Neuronal stem cell (in vitro differentiated cells): ENCODE measurements at regions not wholly inside any gene's neighbourhood (a gene's known extent, or its start where the extent isn't known, plus 50 kb on each side); places are given as distances from the start of the nearest gene placed in this dataset.

ENCODE experiments used
- DNase-seq: peaks from one replicate; pipeline ENCODE4 v3.0.0-alpha.2; 2013; ENCODE audit warnings: low spot score
- H2AFZ ChIP-seq: one replicate; pipeline ENCODE4 v1.6.1; 2013; ENCODE audit warnings: mild to moderate bottlenecking, low read length, inconsistent platforms
- H2AK5ac ChIP-seq: 2 replicates; pipeline ENCODE4 v1.6.1; 2013; ENCODE audit warnings: low read depth, mild to moderate bottlenecking, inconsistent platforms, low read length, moderate library complexity, mixed read lengths
- H2BK120ac ChIP-seq: 2 replicates; pipeline ENCODE4 v1.6.1; 2013; ENCODE audit warnings: low read depth, mild to moderate bottlenecking, inconsistent platforms, low read length, moderate library complexity, mixed read lengths
- H2BK12ac ChIP-seq: one replicate; pipeline ENCODE4 v1.6.1; 2013; ENCODE audit warnings: low read length, inconsistent platforms
- H2BK15ac ChIP-seq: 2 replicates; pipeline ENCODE4 v1.6.1; 2013; ENCODE audit warnings: mild to moderate bottlenecking, low read length, inconsistent platforms, mixed read lengths
- H2BK5ac ChIP-seq: one replicate; pipeline ENCODE4 v1.6.1; 2013; ENCODE audit warnings: inconsistent platforms, mild to moderate bottlenecking, low read length, moderate library complexity
- H3K14ac ChIP-seq: one replicate; pipeline ENCODE4 v1.6.1; 2013; ENCODE audit warnings: low read length, inconsistent platforms
- H3K18ac ChIP-seq: 2 replicates; pipeline ENCODE4 v1.6.1; 2013; ENCODE audit warnings: low read length, inconsistent platforms
- H3K23ac ChIP-seq: 2 replicates; pipeline ENCODE4 v1.6.1; 2013; ENCODE audit warnings: low read depth, mild to moderate bottlenecking, mixed read lengths, low read length, inconsistent platforms; ENCODE audit not compliant: poor library complexity
- H3K27ac ChIP-seq: replicated peaks from 3 replicates; pipeline ENCODE4 v1.5.1; 2013; ENCODE audit warnings: low read length, inconsistent platforms
- H3K27me3 ChIP-seq, 3 experiments: 2 replicates each; pipeline ENCODE4 v1.6.1; 2013; ENCODE audit warnings: low read length in 3 of 3, mild to moderate bottlenecking in 2 of 3, inconsistent platforms in 1 of 3, low read depth in 1 of 3, mixed read lengths in 1 of 3, moderate library complexity in 1 of 3; ENCODE audit not compliant: control insufficient read depth in 3 of 3, insufficient read depth in 3 of 3
- H3K36me3 ChIP-seq, 2 donors: replicated peaks in 1 of 2; 2 replicates each; pipeline ENCODE4 v1.6.1; 2013; ENCODE audit warnings: low read length in 2 of 2; ENCODE audit not compliant: control insufficient read depth in 2 of 2, insufficient read depth in 2 of 2
- H3K4ac ChIP-seq: 2 replicates; pipeline ENCODE4 v1.6.1; 2013; ENCODE audit warnings: inconsistent platforms, mild to moderate bottlenecking, low read length, moderate library complexity
- H3K4me1 ChIP-seq, 2 donors: 1 replicate in 1 of 2; 2 replicates in 1 of 2; pipeline ENCODE4 v1.6.1; 2013; ENCODE audit warnings: low read length in 2 of 2, low read depth in 1 of 2; ENCODE audit not compliant: control insufficient read depth in 2 of 2, insufficient read depth in 1 of 2
- H3K4me2 ChIP-seq: one replicate; pipeline ENCODE4 v1.6.1; 2013; ENCODE audit warnings: mild to moderate bottlenecking, low read length, inconsistent platforms; ENCODE audit not compliant: insufficient read depth, poor library complexity, severe bottlenecking
- H3K4me3 ChIP-seq, 2 donors: 2 replicates each; pipeline ENCODE4 v1.5.1; 2013; ENCODE audit warnings: low read length in 2 of 2, mild to moderate bottlenecking in 2 of 2, inconsistent platforms in 1 of 2, moderate library complexity in 1 of 2
- H3K79me1 ChIP-seq: one replicate; pipeline ENCODE4 v1.6.1; 2013; ENCODE audit warnings: low read depth, mild to moderate bottlenecking, inconsistent platforms, low read length, moderate library complexity
- H3K9ac ChIP-seq: one replicate; pipeline ENCODE4 v1.6.1; 2013; ENCODE audit warnings: mild to moderate bottlenecking, low read depth, low read length, inconsistent platforms; ENCODE audit not compliant: poor library complexity
- H3K9me3 ChIP-seq, 2 donors: replicated peaks in 1 of 2; 2 replicates each; pipeline versions ENCODE3 to v1.6.1; 2013; ENCODE audit warnings: low read length in 2 of 2, mild to moderate bottlenecking in 2 of 2, inconsistent platforms in 1 of 2, low read depth in 1 of 2, mixed read lengths in 1 of 2, moderate library complexity in 1 of 2; ENCODE audit not compliant: control insufficient read depth in 2 of 2, insufficient read depth in 1 of 2
- H4K8ac ChIP-seq: one replicate; pipeline ENCODE4 v1.6.1; 2013; ENCODE audit warnings: low read depth, mild to moderate bottlenecking, inconsistent platforms, low read length, moderate library complexity
- H4K91ac ChIP-seq: one replicate; pipeline ENCODE4 v1.6.1; 2013; ENCODE audit warnings: low read length, low read depth, mild to moderate bottlenecking, inconsistent platforms; ENCODE audit not compliant: poor library complexity
- WGBS, 2 donors: extraction: QIAGEN DNeasy Blood & Tissue Kit; methylation state at CpG; one replicate each; pipeline ENCODE4 v1.1.7; 2013; ENCODE audit warnings: missing lambda C conversion rate in 2 of 2, mixed read lengths in 1 of 2; ENCODE audit not compliant: insufficient read length in 2 of 2, insufficient replicate concordance in 1 of 2; ENCODE audit errors: extremely low coverage in 2 of 2; 5-methylcytosine and 5-hydroxymethylcytosine counted together

DNA sequence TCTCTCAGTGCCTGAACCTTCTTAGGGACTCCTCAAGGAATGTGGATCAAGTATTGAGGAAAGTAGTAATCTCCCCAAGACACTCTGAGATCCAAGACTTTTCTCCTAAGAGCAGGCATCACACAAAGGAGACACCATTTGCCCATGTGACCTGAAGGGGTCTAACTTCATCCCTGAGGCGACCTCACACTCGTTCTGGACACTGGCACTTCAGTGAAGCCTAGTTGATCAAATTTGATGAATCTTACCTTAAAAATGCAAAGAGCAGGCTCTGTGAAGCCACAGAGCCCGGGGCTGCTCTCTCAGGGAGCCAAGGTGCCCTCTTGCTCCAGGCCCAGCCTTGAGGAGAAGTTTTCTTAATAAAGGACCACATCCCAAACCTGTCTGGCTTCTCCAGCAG lies 64.3 kb downstream of the SCN11A start:
- Histone ChIP-seq H3K4me1 (peaks cover 3 to 12% of the 10 kb centered on the region in 2 donors), H3K4me3 (no peak overlapping the region)
- WGBS, 2 donors = no CpG with 5 or more reads among the region's 3 CpGs

DNA sequence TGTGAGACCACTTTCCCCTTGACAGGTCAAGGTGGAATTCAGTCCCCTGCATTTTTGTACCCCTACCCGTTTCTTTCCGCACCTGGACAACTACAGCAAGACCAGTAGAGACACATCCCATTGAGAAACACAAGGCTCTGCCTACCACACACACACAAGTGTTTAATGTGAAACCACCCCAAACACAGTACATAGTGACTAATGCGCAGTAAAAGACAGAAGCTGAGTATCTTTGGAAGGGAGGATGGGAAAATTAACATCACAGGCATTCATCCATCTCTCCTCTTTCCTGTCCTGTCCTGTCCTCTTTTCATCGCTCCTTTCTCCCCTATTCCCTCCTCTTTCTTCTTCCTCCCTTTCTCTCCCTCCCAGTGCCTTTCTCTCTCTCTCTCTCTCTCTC lies 64.8 kb downstream of the SCN11A start:
- no peak overlapping the region for H2AK5ac ChIP-seq
- no peaks in the 10 kb centered on the region for H3K36me3 ChIP-seq
- H2BK15ac ChIP-seq = no peak overlapping the region
- H3K27me3 ChIP-seq = peaks cover 0 to 5% (median 0%) of the 10 kb centered on the region in 3 experiments
- no peak overlapping the region for H4K91ac ChIP-seq
- H3K4me1 ChIP-seq = peaks cover 3 to 12% of the 10 kb centered on the region in 2 donors
- no peaks in the 10 kb centered on the region for H3K79me1 ChIP-seq
- H3K18ac ChIP-seq = no peak overlapping the region
- H2AFZ ChIP-seq = no peak overlapping the region
- H4K8ac ChIP-seq = no peak overlapping the region
- H2BK12ac ChIP-seq = no peak overlapping the region
- H3K4me2 ChIP-seq = no peak overlapping the region
- no peak overlapping the region for H2BK120ac ChIP-seq
- no peak overlapping the region for H3K23ac ChIP-seq
- no peak overlapping the region for H3K27ac ChIP-seq
- no peak for DNase-seq
- H3K9me3 ChIP-seq = peaks cover 0 to 1% of the 10 kb centered on the region in 2 donors
- no CpG with 5 or more reads among the region's 4 CpGs for WGBS, 2 donors
- no peak overlapping the region for H3K9ac ChIP-seq
- no peak overlapping the region for H3K14ac ChIP-seq
- H2BK5ac ChIP-seq = no peak overlapping the region
- no peak overlapping the region for H3K4ac ChIP-seq
- no peak overlapping the region for H3K4me3 ChIP-seq

More for the DNA sequence above, 64.3 kb downstream of the SCN11A start:
- Histone ChIP-seq H4K8ac (no peak overlapping the region), H2BK5ac (no peak overlapping the region), H2BK15ac (no peak overlapping the region), H3K27me3 (peaks cover 0 to 5% (median 0%) of the 10 kb centered on the region in 3 experiments), H3K9me3 (peaks cover 0 to 1% of the 10 kb centered on the region in 2 donors), H3K4ac (no peak overlapping the region), H2AFZ (no peak overlapping the region), H3K4me2 (no peak overlapping the region), H3K79me1 (no peaks in the 10 kb centered on the region), H2BK120ac (no peak overlapping the region), H2BK12ac (no peak overlapping the region), H4K91ac (no peak overlapping the region), H3K23ac (no peak overlapping the region), H3K36me3 (no peaks in the 10 kb centered on the region), H2AK5ac (peak overlapping the region; percentile 1), H3K14ac (no peak overlapping the region), H3K9ac (no peak overlapping the region), H3K27ac (no peak overlapping the region), H3K18ac (no peak overlapping the region)
- DNase-seq = no peak

DNA sequence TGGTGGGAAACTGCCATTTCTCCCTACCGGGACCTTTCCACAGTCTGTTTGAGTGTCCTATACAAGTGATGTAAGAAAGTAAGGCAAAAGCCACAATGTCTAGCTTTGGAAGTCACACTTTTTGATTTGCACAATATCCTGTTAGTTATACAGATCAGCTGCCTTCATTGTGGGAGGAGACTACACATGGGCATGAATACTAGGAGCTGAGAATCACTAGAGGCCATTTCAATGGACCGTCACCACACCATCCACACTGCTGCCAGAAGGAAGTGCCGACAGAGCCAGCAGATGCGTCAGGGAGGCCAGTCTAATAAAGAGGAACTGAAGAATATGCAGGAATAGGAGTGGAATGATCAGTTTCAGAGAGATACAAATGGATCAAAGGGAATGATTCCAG lies 65.8 kb downstream of the SCN11A start:
- H3K27me3 ChIP-seq = peaks cover 0 to 5% (median 0%) of the 10 kb centered on the region in 3 experiments
- H2BK15ac ChIP-seq = no peak overlapping the region
- no peak overlapping the region for H4K91ac ChIP-seq
- H3K27ac ChIP-seq = no peak overlapping the region
- no peak overlapping the region for H3K9ac ChIP-seq
- no peak overlapping the region for H2BK120ac ChIP-seq
- H3K23ac ChIP-seq = no peak overlapping the region
- no peak overlapping the region for H3K14ac ChIP-seq
- no peak overlapping the region for H3K4me2 ChIP-seq
- peaks cover 0 to 1% of the 10 kb centered on the region in 2 donors for H3K9me3 ChIP-seq
- H4K8ac ChIP-seq = no peak overlapping the region
- no peak overlapping the region for H3K4me3 ChIP-seq
- H2BK12ac ChIP-seq = no peak overlapping the region
- no peaks in the 10 kb centered on the region for H3K36me3 ChIP-seq
- DNase-seq = no peak
- H3K4ac ChIP-seq = no peak overlapping the region
- no peak overlapping the region for H2AK5ac ChIP-seq
- no peak overlapping the region for H3K18ac ChIP-seq
- no peak overlapping the region for H2AFZ ChIP-seq
- no peaks in the 10 kb centered on the region for H3K79me1 ChIP-seq
- no peak overlapping the region for H2BK5ac ChIP-seq
- peaks cover 3 to 10% of the 10 kb centered on the region in 2 donors for H3K4me1 ChIP-seq
- WGBS, 2 donors = no CpG with 5 or more reads among the region's 4 CpGs

DNA sequence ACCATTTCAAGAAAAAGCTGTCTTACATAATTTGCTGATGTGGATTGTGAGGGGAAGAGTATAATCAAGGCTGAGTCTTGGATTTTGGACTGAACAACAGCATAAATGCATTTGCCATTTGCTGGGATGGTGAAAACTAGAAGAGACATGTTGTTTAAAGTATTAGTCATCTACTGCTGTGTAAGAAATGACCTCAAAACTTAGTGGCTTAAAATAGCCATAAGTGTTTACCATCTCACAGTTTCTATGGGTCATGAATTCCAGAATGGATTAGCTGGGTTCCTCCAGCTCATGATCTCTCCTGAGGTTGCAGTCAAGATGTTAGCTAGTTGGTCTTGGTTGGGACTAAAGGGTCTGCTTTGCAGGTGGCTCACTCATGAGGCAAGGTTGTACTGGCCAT lies 66.2 kb downstream of the SCN11A start:
- H3K9me3 ChIP-seq = peaks cover 0 to 1% of the 10 kb centered on the region in 2 donors

More for the DNA sequence above, 66.2 kb downstream of the SCN11A start:
- Histone ChIP-seq H3K14ac (no peak overlapping the region), H3K79me1 (no peaks in the 10 kb centered on the region), H3K4ac (no peak overlapping the region), H3K18ac (no peak overlapping the region), H3K4me3 (no peak overlapping the region), H2BK12ac (no peak overlapping the region), H3K4me2 (no peak overlapping the region), H3K4me1 (peaks cover 3 to 7% of the 10 kb centered on the region in 2 donors), H3K27me3 (peaks cover 0 to 5% (median 0%) of the 10 kb centered on the region in 3 experiments), H4K8ac (no peak overlapping the region), H3K23ac (no peak overlapping the region), H3K36me3 (no peaks in the 10 kb centered on the region), H2AFZ (no peak overlapping the region), H4K91ac (no peak overlapping the region), H2BK15ac (no peak overlapping the region), H3K9ac (no peak overlapping the region), H3K27ac (no peak overlapping the region), H2BK5ac (no peak overlapping the region), H2AK5ac (no peak overlapping the region), H2BK120ac (no peak overlapping the region)
- no peak for DNase-seq
